CD4-positive, alpha-beta T cell treated with Interleukin-17A for 4 hours (primary cell): ENCODE measurements at regions not wholly inside any gene's neighbourhood (a gene's known extent, or its start where the extent isn't known, plus 50 kb on each side); places are given as distances from the start of the nearest gene placed in this dataset.

ENCODE experiments used
- DNase-seq: peaks from one replicate; pipeline ENCODE4 v3.0.0-alpha.2; 2020; ENCODE audit warnings: mixed read lengths

- DNase-seq: no peak
These were observed 1414.0 kb upstream of the AGA start for GRCh38 chr4:178856139-178856800.

- no peak for DNase-seq
These were observed 1429.2 kb upstream of the AGA start for GRCh38 chr4:178871476-178871875.

- DNase-seq: no peak
These were observed 1439.7 kb upstream of the AGA start for GRCh38 chr4:178881937-178882336.

GRCh38 chr4:178894126-178894525 is 1451.9 kb upstream of the AGA start:
- no peak for DNase-seq

GRCh38 chr4:178899084-178899483 is 1456.8 kb upstream of the AGA start:
- no peak for DNase-seq

GRCh38 chr4:178917756-178918155 is 1475.5 kb upstream of the AGA start:
- no peak for DNase-seq

- no peak for DNase-seq
These were observed 1494.9 kb upstream of the AGA start for GRCh38 chr4:178937130-178937529.

GRCh38 chr4:178941975-178942374 is 1499.7 kb upstream of the AGA start:
- no peak for DNase-seq

GRCh38 chr4:178953447-178954120 is 1511.3 kb upstream of the AGA start:
- no peak for DNase-seq

- no peak for DNase-seq
These were observed 1513.4 kb upstream of the AGA start for GRCh38 chr4:178955614-178956013.

GRCh38 chr4:178958725-178959440 is 1516.6 kb upstream of the AGA start:
- DNase-seq: no peak

GRCh38 chr4:178963446-178964045 is 1521.3 kb upstream of the AGA start:
- no peak for DNase-seq

GRCh38 chr4:178966644-178967043 is 1524.4 kb upstream of the AGA start:
- DNase-seq: no peak

- no peak for DNase-seq
These were observed 1528.3 kb upstream of the AGA start for GRCh38 chr4:178970433-178971140.

GRCh38 chr4:178976861-178977260 is 1534.6 kb upstream of the AGA start:
- DNase-seq: no peak

GRCh38 chr4:178993306-178993705 is 1551.1 kb upstream of the AGA start:
- no peak for DNase-seq

- DNase-seq: no peak
These were observed 1559.7 kb upstream of the AGA start for GRCh38 chr4:179001918-179002317.

GRCh38 chr4:179007755-179008154 is 1565.5 kb upstream of the AGA start:
- no peak for DNase-seq

GRCh38 chr4:179017581-179017980 is 1575.3 kb upstream of the AGA start:
- DNase-seq: no peak

GRCh38 chr4:179027569-179027968 is 1585.3 kb upstream of the AGA start:
- DNase-seq: no peak

- DNase-seq: no peak
These were observed 1586.1 kb upstream of the AGA start for GRCh38 chr4:179028321-179028720.

- no peak for DNase-seq
These were observed 1587.4 kb upstream of the AGA start for GRCh38 chr4:179029683-179030082.

GRCh38 chr4:179040259-179040658 is 1598.0 kb upstream of the AGA start:
- no peak for DNase-seq
